PC-9 (cell line): ENCODE measurements at regions not wholly inside any gene's neighbourhood (a gene's known extent, or its start where the extent isn't known, plus 50 kb on each side); places are given as distances from the start of the nearest gene placed in this dataset.

Experiments used
- BruUV-seq: library from RNA; stranded (reverse); fragments of 400-500 nt; replicated peaks from 2 replicates; lab custom pipeline; 2021; lab: Mats Ljungman, UMichigan
- CTCF ChIA-PET: fragments of 300-600 bp; sonication (Branson Sonifier 250); formaldehyde crosslinking; loops from one replicate; lab custom pipeline; 2022; ENCODE audit warnings: antibody characterized with exemption; lab: Charles Lee
- POLR2A ChIA-PET: fragments of 300-600 bp; sonication (Branson Sonifier 250); formaldehyde crosslinking; loops from one replicate; lab custom pipeline; 2022; ENCODE audit warnings: antibody characterized with exemption; ENCODE audit not compliant: unreplicated experiment; lab: Charles Lee
- DNase-seq, 2 experiments: peaks; one replicate each; pipeline versions ENCODE4 v3.0.0 to v3.0.0-alpha.2; 2015 to 2022; ENCODE audit warnings: mixed read lengths in 1 of 2
- H2AFZ ChIP-seq: fragments of 200-600 bp; sonication (generic); 2 replicates; pipeline ENCODE4 v1.8.1; 2017; ENCODE audit warnings: antibody characterized with exemption
- H3F3A ChIP-seq: fragments of 200-600 bp; sonication (generic); 2 replicates; pipeline ENCODE4 v1.8.1; 2017; ENCODE audit warnings: antibody characterized with exemption, mild to moderate bottlenecking, low read depth; ENCODE audit not compliant: insufficient read depth
- H3K27ac ChIP-seq: fragments of 200-600 bp; sonication (generic); 2 replicates; pipeline ENCODE4 v1.6.1; 2016; ENCODE audit warnings: mixed run types
- H3K27me3 ChIP-seq: fragments of 200-600 bp; sonication (generic); 2 replicates; pipeline ENCODE4 v1.6.1; 2016; ENCODE audit warnings: low read depth, mixed run types; ENCODE audit not compliant: insufficient read depth
- H3K36me3 ChIP-seq: fragments of 200-600 bp; sonication (generic); 2 replicates; pipeline ENCODE4 v1.6.1; 2016; ENCODE audit warnings: low read depth, mixed run types
- H3K4me1 ChIP-seq: fragments of 200-600 bp; sonication (generic); replicated peaks from 2 replicates; pipeline ENCODE4 v1.6.1; 2016; ENCODE audit warnings: mixed run types; ENCODE audit not compliant: insufficient read depth
- H3K4me2 ChIP-seq: fragments of 200-600 bp; sonication (generic); 2 replicates; pipeline ENCODE4 v1.6.1; 2017; ENCODE audit warnings: mixed run types
- H3K4me3 ChIP-seq: fragments of 200-600 bp; sonication (generic); 2 replicates; pipeline ENCODE4 v1.6.1; 2016; ENCODE audit warnings: mixed run types
- H3K79me2 ChIP-seq: fragments of 200-600 bp; sonication (generic); 2 replicates; pipeline ENCODE4 v1.6.1; 2017; ENCODE audit warnings: low read depth, mixed run types
- H3K9me2 ChIP-seq: fragments of 200-600 bp; sonication (generic); 2 replicates; pipeline ENCODE4 v1.8.1; 2017; ENCODE audit warnings: mild to moderate bottlenecking; ENCODE audit not compliant: insufficient read depth
- H3K9me3 ChIP-seq: fragments of 200-600 bp; sonication (generic); 2 replicates; pipeline ENCODE4 v1.8.1; 2016; ENCODE audit warnings: low read depth; ENCODE audit not compliant: insufficient read depth
- H4K20me1 ChIP-seq: fragments of 200-600 bp; sonication (generic); 2 replicates; pipeline ENCODE4 v1.8.1; 2017; ENCODE audit not compliant: insufficient read depth
- EZH2 ChIP-seq: fragments of 200-600 bp; sonication (generic); IDR thresholded peaks from 2 replicates; pipeline ENCODE4 v1.8.0; 2017; ENCODE audit warnings: antibody characterized with exemption, low read depth
- intact Hi-C: fragments of 100-400 bp; cut with micrococcal nuclease; formaldehyde crosslinking; loops from one replicate; pipeline ENCODE4 v1.10.0; 2022; ENCODE audit not compliant: unreplicated experiment
- TF ChIP-seq, protein P1 (sequence below): fragments of 200-600 bp; sonication (generic); conservative IDR thresholded peaks from 2 replicates; pipeline ENCODE4 v1.6.1; 2017; ENCODE audit warnings: mixed run types, antibody characterized with exemption, mild to moderate bottlenecking, moderate library complexity

DNA sequence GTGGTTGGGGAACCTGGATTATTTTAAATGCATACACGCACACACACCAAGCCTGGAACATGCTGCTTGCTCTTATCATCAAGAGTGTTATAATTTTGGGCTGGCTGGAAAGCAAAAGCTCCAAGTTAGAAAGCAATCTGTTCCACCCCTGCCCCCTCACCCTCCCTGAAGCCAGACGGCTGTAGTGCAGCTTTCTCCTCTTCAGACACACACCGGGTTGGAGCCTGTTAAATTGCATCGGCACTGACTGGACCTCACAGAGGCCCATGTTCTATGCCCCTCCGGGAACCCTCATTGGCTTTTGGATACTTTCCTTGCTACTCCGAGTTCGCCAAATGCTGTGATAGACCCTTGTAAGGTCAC lies 90.6 kb upstream of the KCNJ15 start:
- DNase-seq, result no peak
- Histone ChIP-seq H3F3A (no peaks in the 10 kb centered on the region), H3K4me1 (no peaks in the 10 kb centered on the region), H3K4me3 (no peak overlapping the region), H3K36me3 (no peaks in the 10 kb centered on the region), H3K79me2 (no peaks in the 10 kb centered on the region), H3K27me3 (peaks cover 11% of the 10 kb centered on the region; the same call in 1 of the 2 replicates), H4K20me1 (no peaks in the 10 kb centered on the region), H3K9me2 (no peaks in the 10 kb centered on the region), H2AFZ (no peak overlapping the region), H3K27ac (no peak overlapping the region), H3K4me2 (no peak overlapping the region), H3K9me3 (no peaks in the 10 kb centered on the region)
- intact Hi-C loops, result no loop called here
- CTCF ChIA-PET, result no interaction called here
- POLR2A ChIA-PET, result no interaction called here
- TF ChIP-seq, protein P1, sequence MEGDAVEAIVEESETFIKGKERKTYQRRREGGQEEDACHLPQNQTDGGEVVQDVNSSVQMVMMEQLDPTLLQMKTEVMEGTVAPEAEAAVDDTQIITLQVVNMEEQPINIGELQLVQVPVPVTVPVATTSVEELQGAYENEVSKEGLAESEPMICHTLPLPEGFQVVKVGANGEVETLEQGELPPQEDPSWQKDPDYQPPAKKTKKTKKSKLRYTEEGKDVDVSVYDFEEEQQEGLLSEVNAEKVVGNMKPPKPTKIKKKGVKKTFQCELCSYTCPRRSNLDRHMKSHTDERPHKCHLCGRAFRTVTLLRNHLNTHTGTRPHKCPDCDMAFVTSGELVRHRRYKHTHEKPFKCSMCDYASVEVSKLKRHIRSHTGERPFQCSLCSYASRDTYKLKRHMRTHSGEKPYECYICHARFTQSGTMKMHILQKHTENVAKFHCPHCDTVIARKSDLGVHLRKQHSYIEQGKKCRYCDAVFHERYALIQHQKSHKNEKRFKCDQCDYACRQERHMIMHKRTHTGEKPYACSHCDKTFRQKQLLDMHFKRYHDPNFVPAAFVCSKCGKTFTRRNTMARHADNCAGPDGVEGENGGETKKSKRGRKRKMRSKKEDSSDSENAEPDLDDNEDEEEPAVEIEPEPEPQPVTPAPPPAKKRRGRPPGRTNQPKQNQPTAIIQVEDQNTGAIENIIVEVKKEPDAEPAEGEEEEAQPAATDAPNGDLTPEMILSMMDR, result no peak
- no peak for TF ChIP-seq EZH2
- no TSS peak for BruUV-seq

DNA sequence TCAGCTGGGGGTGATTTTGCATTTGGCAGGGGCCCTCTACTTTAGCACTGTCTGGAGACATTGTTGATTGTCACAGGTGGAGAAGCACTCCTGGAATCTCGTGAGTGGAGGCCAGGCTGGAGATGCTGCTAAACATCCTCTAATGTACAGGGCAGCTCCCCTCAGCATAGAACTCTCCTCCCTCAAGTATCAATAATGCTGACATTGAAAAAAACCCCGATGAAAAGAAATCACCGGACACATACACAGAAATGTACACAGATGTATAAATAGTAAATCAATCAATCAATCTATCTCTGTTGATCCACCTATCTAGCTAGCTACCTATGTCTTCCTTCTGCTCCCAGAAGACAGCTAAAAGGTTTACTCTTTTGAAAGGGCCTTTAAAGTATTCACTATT lies 89.4 kb upstream of the KCNJ15 start:
- no peak overlapping the region for H3K4me2 ChIP-seq
- H3K4me1 ChIP-seq, result no peaks in the 10 kb centered on the region
- no peaks in the 10 kb centered on the region for H3K79me2 ChIP-seq
- H3K4me3 ChIP-seq, result no peak overlapping the region
- no peak overlapping the region for H3K27ac ChIP-seq
- H2AFZ ChIP-seq, result no peak overlapping the region
- no peaks in the 10 kb centered on the region for H3F3A ChIP-seq
- H3K9me3 ChIP-seq, result no peaks in the 10 kb centered on the region
- no peaks in the 10 kb centered on the region for H4K20me1 ChIP-seq
- ChIA-PET CTCF (no interaction called here), POLR2A (no interaction called here)
- H3K9me2 ChIP-seq, result no peaks in the 10 kb centered on the region
- BruUV-seq, result no TSS peak
- no peak for DNase-seq
- H3K27me3 ChIP-seq, result peaks cover 11% of the 10 kb centered on the region; the same call in 1 of the 2 replicates
- H3K36me3 ChIP-seq, result no peaks in the 10 kb centered on the region
- intact Hi-C loops, result no loop called here
- TF ChIP-seq EZH2, result no peak
- TF ChIP-seq, protein P1, result no peak

DNA sequence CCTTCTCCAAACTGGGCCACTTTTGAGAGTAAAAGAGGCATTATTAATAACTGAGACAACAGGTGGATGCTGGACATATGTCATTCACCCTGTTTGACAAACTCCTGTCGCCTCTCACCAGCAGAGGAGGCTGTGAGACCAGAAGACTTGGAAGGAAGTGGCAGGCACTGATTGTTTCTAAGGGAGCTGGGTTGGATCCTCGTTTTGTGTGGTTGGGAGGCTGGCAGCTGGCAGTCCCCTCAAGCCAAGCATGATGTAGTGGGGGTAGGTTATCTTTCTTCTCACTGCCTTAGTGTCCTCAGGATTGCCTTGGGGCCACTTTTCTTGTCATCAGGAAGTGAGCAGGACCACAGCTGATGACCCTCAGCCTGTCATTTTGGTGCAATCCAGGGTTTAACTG lies 86.5 kb upstream of the KCNJ15 start:
- H3K9me3 ChIP-seq, result no peaks in the 10 kb centered on the region
- ChIA-PET CTCF (no interaction called here), POLR2A (no interaction called here)
- H3K4me3 ChIP-seq, result no peak overlapping the region
- H3K4me2 ChIP-seq, result no peak overlapping the region
- no peaks in the 10 kb centered on the region for H3F3A ChIP-seq
- no peak overlapping the region for H3K27ac ChIP-seq
- H3K36me3 ChIP-seq, result no peaks in the 10 kb centered on the region
- no peak overlapping the region for H2AFZ ChIP-seq
- H3K27me3 ChIP-seq, result peaks cover 7% of the 10 kb centered on the region; the same call in 1 of the 2 replicates
- intact Hi-C loops, result no loop called here
- H3K79me2 ChIP-seq, result no peaks in the 10 kb centered on the region
- no peaks in the 10 kb centered on the region for H3K9me2 ChIP-seq
- H4K20me1 ChIP-seq, result no peaks in the 10 kb centered on the region
- DNase-seq, result no peak
- BruUV-seq, result no TSS peak
- H3K4me1 ChIP-seq, result no peaks in the 10 kb centered on the region
- TF ChIP-seq, protein P1, result no peak
- no peak for TF ChIP-seq EZH2
